ENCODE measurements at regions not wholly inside any gene's neighbourhood (a gene's known extent, or its start where the extent isn't known, plus 50 kb on each side); places are given as distances from the start of the nearest gene placed in this dataset.
"Not testable (repeated sequence)": the region's sequence is repeated elsewhere in the genome, so short reads cannot be mapped to it uniquely, and the experiment has no call there.

- no peak overlapping the region for H3K27ac Mint-ChIP-seq
- DNase-seq (ENCODE audit: low spot score, unreplicated experiment) = no peak
Observed at GRCh38 chr11:70559516-70559915, 161.2 kb downstream of the CTTN start.

GRCh38 chr11:70560621-70561020, 162.3 kb downstream of the CTTN start:
- H3K4me1 Mint-ChIP-seq (ENCODE audit: low read depth); H3K9me3 Mint-ChIP-seq (ENCODE audit: low read depth); H3K27me3 Mint-ChIP-seq; H3K36me3 Mint-ChIP-seq (ENCODE audit: insufficient read depth); H3K4me3 Mint-ChIP-seq (ENCODE audit: low read depth); DNase-seq (ENCODE audit: low spot score, unreplicated experiment); H3K27ac Mint-ChIP-seq: not testable (repeated sequence)

More at GRCh38 chr11:70559516-70559915, 161.2 kb downstream of the CTTN start:
- Mint-ChIP-seq H3K9me3 (ENCODE audit: low read depth) (peaks cover 3% of the 10 kb centered on the region), H3K36me3 (ENCODE audit: insufficient read depth) (no peaks in the 10 kb centered on the region), H3K27me3 (no peaks in the 10 kb centered on the region), H3K4me1 (ENCODE audit: low read depth) (no peaks in the 10 kb centered on the region), H3K4me3 (ENCODE audit: low read depth) (no peak overlapping the region)
- no peak for TF ChIP-seq CTCF (IDR thresholded peaks at IDR 0.05; ENCODE audit: unreplicated experiment)

GRCh38 chr11:70566768-70567530, 168.6 kb downstream of the CTTN start:
- Mint-ChIP-seq H3K27ac (no peak overlapping the region), H3K4me3 (ENCODE audit: low read depth) (no peak overlapping the region), H3K27me3 (no peaks in the 10 kb centered on the region), H3K4me1 (ENCODE audit: low read depth) (no peaks in the 10 kb centered on the region), H3K9me3 (ENCODE audit: low read depth) (peaks cover 3% of the 10 kb centered on the region), H3K36me3 (ENCODE audit: insufficient read depth) (no peaks in the 10 kb centered on the region)
- no peak for TF ChIP-seq CTCF (IDR thresholded peaks at IDR 0.05; ENCODE audit: unreplicated experiment)
- DNase-seq (ENCODE audit: low spot score, unreplicated experiment) = no peak

- H3K27ac Mint-ChIP-seq = no peak overlapping the region
- DNase-seq (ENCODE audit: low spot score, unreplicated experiment) = no peak
- no peaks in the 10 kb centered on the region for H3K36me3 Mint-ChIP-seq (ENCODE audit: insufficient read depth)
- H3K9me3 Mint-ChIP-seq (ENCODE audit: low read depth) = peaks cover 3% of the 10 kb centered on the region
- no peaks in the 10 kb centered on the region for H3K4me1 Mint-ChIP-seq (ENCODE audit: low read depth)
- no peak for TF ChIP-seq CTCF (IDR thresholded peaks at IDR 0.05; ENCODE audit: unreplicated experiment)
- no peak overlapping the region for H3K4me3 Mint-ChIP-seq (ENCODE audit: low read depth)
- no peaks in the 10 kb centered on the region for H3K27me3 Mint-ChIP-seq
Observed at GRCh38 chr11:70567680-70568034, 169.3 kb downstream of the CTTN start.

- Mint-ChIP-seq H3K27me3 (no peaks in the 10 kb centered on the region), H3K4me1 (ENCODE audit: low read depth) (no peaks in the 10 kb centered on the region), H3K36me3 (ENCODE audit: insufficient read depth) (no peaks in the 10 kb centered on the region), H3K9me3 (ENCODE audit: low read depth) (peaks cover under 1% of the 10 kb centered on the region), H3K4me3 (ENCODE audit: low read depth) (no peak overlapping the region), H3K27ac (no peak overlapping the region)
- TF ChIP-seq CTCF (IDR thresholded peaks at IDR 0.05; ENCODE audit: unreplicated experiment) = no peak
- DNase-seq (ENCODE audit: low spot score, unreplicated experiment) = no peak
Observed at GRCh38 chr11:70568035-70568813, 169.9 kb downstream of the CTTN start.
